ENCODE measurements at regions not wholly inside any gene's neighbourhood (a gene's known extent, or its start where the extent isn't known, plus 50 kb on each side); places are given as distances from the start of the nearest gene placed in this dataset.

- no peak for TF ChIP-seq CTBP2 (IDR thresholded peaks at IDR 0.05; ENCODE audit: borderline replicate concordance, insufficient read depth, insufficient read length, low read length)
- no peak for TF ChIP-seq MAFK (IDR thresholded peaks at IDR 0.05; ENCODE audit: low read depth, low read length)
- TF ChIP-seq KDM4A (IDR thresholded peaks at IDR 0.05; ENCODE audit: low read depth, low read length, severe bottlenecking): no peak
- TF ChIP-seq JUN (IDR thresholded peaks at IDR 0.05; ENCODE audit: low read depth, low read length): no peak
- no peak for TF ChIP-seq GABPA (IDR thresholded peaks at IDR 0.05; ENCODE audit: borderline replicate concordance, insufficient read depth, low read length)
- no peak for TF ChIP-seq NANOG (IDR thresholded peaks at IDR 0.05; ENCODE audit: insufficient read depth, low read depth, low read length, poor library complexity, severe bottlenecking)
- no peak for TF ChIP-seq BCL11A (IDR thresholded peaks at IDR 0.05; ENCODE audit: low read depth in 2 of 2, low read length in 2 of 2)
Observed at GRCh38 chr2:223228871-223229270, 176.9 kb downstream of the KCNE4 start (continued).

Measured in H1 (cell line).